ENCODE measurements at regions not wholly inside any gene's neighbourhood (a gene's known extent, or its start where the extent isn't known, plus 50 kb on each side); places are given as distances from the start of the nearest gene placed in this dataset.
"Not testable (repeated sequence)": the region's sequence is repeated elsewhere in the genome, so short reads cannot be mapped to it uniquely, and the experiment has no call there.

GRCh38 chr17:72461757-72462156 lies 340.9 kb downstream of the SOX9 start:
- no peak for TF ChIP-seq CTCF (conservative IDR thresholded peaks at IDR 0.05)
- no peak overlapping the region for H3K27ac ChIP-seq

- TF ChIP-seq CTCF (conservative IDR thresholded peaks at IDR 0.05): no peak
- H3K27ac ChIP-seq: no peak overlapping the region
These were observed 341.6 kb downstream of the SOX9 start for GRCh38 chr17:72462407-72462806.

- H3K27ac ChIP-seq: no peak overlapping the region
- TF ChIP-seq CTCF (conservative IDR thresholded peaks at IDR 0.05): no peak
These were observed 342.0 kb downstream of the SOX9 start for GRCh38 chr17:72462814-72463213.

- no peak overlapping the region for H3K27ac ChIP-seq
- no peak for TF ChIP-seq CTCF (conservative IDR thresholded peaks at IDR 0.05)
These were observed 342.7 kb downstream of the SOX9 start for GRCh38 chr17:72463287-72464102.

- H3K27ac ChIP-seq: not testable (repeated sequence)
These were observed 343.4 kb downstream of the SOX9 start for GRCh38 chr17:72464221-72464620.

GRCh38 chr17:72465191-72466024 lies 344.6 kb downstream of the SOX9 start:
- TF ChIP-seq CTCF (conservative IDR thresholded peaks at IDR 0.05): no peak
- H3K27ac ChIP-seq: no peak overlapping the region

- no peak overlapping the region for H3K27ac ChIP-seq
- no peak for TF ChIP-seq CTCF (conservative IDR thresholded peaks at IDR 0.05)
These were observed 345.4 kb downstream of the SOX9 start for GRCh38 chr17:72466199-72466598.

- no peak overlapping the region for H3K27ac ChIP-seq
- TF ChIP-seq CTCF (conservative IDR thresholded peaks at IDR 0.05): no peak
These were observed 345.8 kb downstream of the SOX9 start for GRCh38 chr17:72466606-72467005.
